ENCODE measurements at regions not wholly inside any gene's neighbourhood (a gene's known extent, or its start where the extent isn't known, plus 50 kb on each side); places are given as distances from the start of the nearest gene placed in this dataset.

GRCh38 chr10:24118246-24118645 lies 90.7 kb upstream of the KIAA1217 start:
- no peak for TF ChIP-seq CTCF (IDR thresholded peaks at IDR 0.05)
- TF ChIP-seq POLR2AphosphoS5 (IDR thresholded peaks at IDR 0.05), result no peak
